ENCODE measurements at regions not wholly inside any gene's neighbourhood (a gene's known extent, or its start where the extent isn't known, plus 50 kb on each side); places are given as distances from the start of the nearest gene placed in this dataset.

- H3K36me3 ChIP-seq, result no peaks in the 10 kb centered on the region
- no peaks in the 10 kb centered on the region for H3K27me3 ChIP-seq
- 64% methylated on average over 3 of the region's 3 CpGs for WGBS (ENCODE audit: insufficient coverage, low coverage, low lambda C conversion rate, missing lambda C conversion rate)
- no peak overlapping the region for H3K4me3 ChIP-seq
- intact Hi-C loops (cut with DNase I), result no loop called here
- TF ChIP-seq POLR2A (IDR thresholded peaks at IDR 0.05) (no peak), CTCF (IDR thresholded peaks at IDR 0.05) (no peak)
- DNase-seq (no peak), ATAC-seq (no peak)
- H3K9me3 ChIP-seq, result no peaks in the 10 kb centered on the region
- no peak overlapping the region for H3K27ac ChIP-seq
- no peaks in the 10 kb centered on the region for H3K4me1 ChIP-seq
Measured at GRCh38 chr15:31727612-31728011, 302.7 kb upstream of the CHRNA7 start.

DNA sequence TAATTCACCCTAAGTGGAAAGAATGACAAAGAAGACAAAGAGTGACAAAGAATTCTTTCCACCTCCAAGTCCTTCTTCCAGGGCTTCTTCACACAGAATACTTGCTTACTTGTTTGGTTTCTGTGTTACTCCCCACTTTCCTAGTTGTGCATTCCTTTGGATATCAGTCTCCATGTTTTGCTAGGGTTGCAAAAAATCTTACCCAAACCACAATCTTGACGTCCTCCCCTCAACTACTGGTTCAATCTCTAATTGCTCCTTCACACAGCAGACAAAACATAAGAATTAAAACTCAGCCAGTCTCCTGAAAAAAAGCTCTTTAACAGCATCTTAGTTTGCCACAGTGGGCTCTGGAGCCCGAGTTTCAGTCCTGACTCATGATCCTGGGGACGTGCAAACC lies 297.6 kb upstream of the CHRNA7 start:
- intact Hi-C loops (cut with DNase I), result no loop called here

DNA sequence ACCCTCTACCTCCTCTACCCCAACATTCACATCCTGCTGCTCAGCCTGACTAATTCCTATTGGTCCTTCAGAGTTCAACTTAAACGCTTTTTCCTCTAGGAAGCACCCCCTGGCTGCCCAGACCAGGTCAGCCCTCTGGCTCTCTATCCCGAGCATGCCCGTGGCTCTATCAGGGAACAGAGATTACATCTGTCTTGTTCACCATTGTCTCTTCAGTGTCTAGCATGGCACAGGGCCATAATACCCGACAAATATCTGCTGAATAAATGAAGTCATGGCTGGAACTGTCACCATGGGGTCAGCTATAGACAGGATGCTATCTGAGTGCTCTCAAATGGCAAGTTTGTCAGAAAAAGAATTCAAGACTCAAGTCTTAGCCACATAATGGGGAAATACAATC lies 296.9 kb upstream of the CHRNA7 start:
- Histone ChIP-seq H3K36me3 (no peaks in the 10 kb centered on the region), H3K27ac (no peak overlapping the region), H3K4me3 (no peak overlapping the region), H3K4me1 (no peaks in the 10 kb centered on the region), H3K27me3 (no peaks in the 10 kb centered on the region), H3K9me3 (no peaks in the 10 kb centered on the region)
- DNase-seq (no peak), ATAC-seq (no peak)
- 49% methylated on average over 4 of the region's 4 CpGs for WGBS (ENCODE audit: insufficient coverage, low coverage, low lambda C conversion rate, missing lambda C conversion rate)
- no peak for TF ChIP-seq POLR2A (IDR thresholded peaks at IDR 0.05)
- no peak for TF ChIP-seq CTCF (IDR thresholded peaks at IDR 0.05)
- intact Hi-C loops (cut with DNase I), result no loop called here

More for the DNA sequence above, 297.6 kb upstream of the CHRNA7 start:
- no peak for TF ChIP-seq CTCF (IDR thresholded peaks at IDR 0.05)
- TF ChIP-seq POLR2A (IDR thresholded peaks at IDR 0.05), result no peak
- 41% methylated on average over 3 of the region's 3 CpGs for WGBS (ENCODE audit: insufficient coverage, low coverage, low lambda C conversion rate, missing lambda C conversion rate)
- H3K27ac ChIP-seq, result no peak overlapping the region
- H3K4me1 ChIP-seq, result no peaks in the 10 kb centered on the region
- no peak overlapping the region for H3K4me3 ChIP-seq
- no peaks in the 10 kb centered on the region for H3K27me3 ChIP-seq
- no peaks in the 10 kb centered on the region for H3K9me3 ChIP-seq
- no peaks in the 10 kb centered on the region for H3K36me3 ChIP-seq
- DNase-seq, result no peak
- no peak for ATAC-seq

DNA sequence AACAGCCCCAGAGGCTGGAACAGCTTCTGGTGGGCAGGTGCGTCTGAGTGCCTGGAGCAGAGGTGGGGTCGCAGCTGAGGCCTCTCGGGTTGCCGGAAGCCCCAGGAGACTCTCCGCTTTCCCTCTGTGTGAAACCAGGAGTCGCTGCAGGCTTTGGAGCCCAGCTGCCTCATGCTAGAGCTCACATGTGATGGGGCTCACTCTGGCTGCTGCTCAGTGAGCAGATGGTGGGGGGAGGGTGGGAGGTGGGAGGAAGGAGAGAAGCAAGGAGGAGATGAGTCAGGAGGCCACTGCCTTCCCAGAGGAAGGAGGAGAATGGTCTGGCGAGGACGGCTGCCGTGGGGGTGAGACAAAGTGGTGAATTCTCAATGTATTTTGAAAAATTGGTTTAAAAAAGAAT lies 290.1 kb upstream of the CHRNA7 start:
- no peaks in the 10 kb centered on the region for H3K27me3 ChIP-seq
- no peak overlapping the region for H3K27ac ChIP-seq
- 76% methylated on average over 5 of the region's 9 CpGs for WGBS (ENCODE audit: insufficient coverage, low coverage, low lambda C conversion rate, missing lambda C conversion rate)
- intact Hi-C loops (cut with DNase I), result no loop called here
- H3K4me3 ChIP-seq, result no peak overlapping the region
- TF ChIP-seq POLR2A (IDR thresholded peaks at IDR 0.05), result no peak
- no peak for TF ChIP-seq CTCF (IDR thresholded peaks at IDR 0.05)
- H3K36me3 ChIP-seq, result no peaks in the 10 kb centered on the region
- H3K4me1 ChIP-seq, result no peaks in the 10 kb centered on the region
- no peak for DNase-seq
- no peak for ATAC-seq
- peaks cover 0 to 5% (median 0%) of the 10 kb centered on the region in 4 donors for H3K9me3 ChIP-seq

- ATAC-seq (no peak), DNase-seq (no peak)
- Histone ChIP-seq H3K36me3 (no peaks in the 10 kb centered on the region), H3K27me3 (no peaks in the 10 kb centered on the region), H3K4me3 (no peak overlapping the region), H3K4me1 (no peaks in the 10 kb centered on the region), H3K27ac (no peak overlapping the region), H3K9me3 (peaks cover 0 to 12% (median 0%) of the 10 kb centered on the region in 4 donors)
- TF ChIP-seq POLR2A (IDR thresholded peaks at IDR 0.05) (no peak), CTCF (IDR thresholded peaks at IDR 0.05) (no peak)
- intact Hi-C loops (cut with DNase I), result no loop called here
Measured at GRCh38 chr15:31745841-31746240, 284.5 kb upstream of the CHRNA7 start.

Data from right lobe of liver (tissue), 6 donors.